Occipital lobe (tissue), 1 donor: ENCODE measurements at regions not wholly inside any gene's neighbourhood (a gene's known extent, or its start where the extent isn't known, plus 50 kb on each side); places are given as distances from the start of the nearest gene placed in this dataset.
"Not testable (repeated sequence)": the region's sequence is repeated elsewhere in the genome, so short reads cannot be mapped to it uniquely, and the experiment has no call there.

Experiments
- DNase-seq: peaks from one replicate; lab custom pipeline; 2025; lab: John Stamatoyannopoulos, UW

DNA sequence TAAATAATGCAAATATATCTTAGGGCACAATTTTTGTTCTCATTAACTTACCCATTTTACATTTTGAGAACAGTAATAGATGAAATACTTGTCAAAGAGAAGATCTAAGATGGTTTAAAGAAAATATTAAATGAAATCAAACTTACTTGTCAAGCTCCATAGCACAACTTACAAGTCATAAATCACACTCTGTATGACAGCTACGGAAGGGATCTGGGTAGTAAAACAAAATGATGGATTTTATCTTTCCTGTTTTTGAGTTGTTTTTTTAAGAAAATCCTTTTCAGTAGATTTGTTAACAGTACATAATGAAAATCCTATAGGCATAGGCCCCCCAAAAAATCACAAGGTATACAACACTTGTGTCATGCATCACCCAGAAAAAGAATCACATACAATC is 84.4 kb upstream of the ANTXRL start:
- not testable (repeated sequence) for DNase-seq

DNA sequence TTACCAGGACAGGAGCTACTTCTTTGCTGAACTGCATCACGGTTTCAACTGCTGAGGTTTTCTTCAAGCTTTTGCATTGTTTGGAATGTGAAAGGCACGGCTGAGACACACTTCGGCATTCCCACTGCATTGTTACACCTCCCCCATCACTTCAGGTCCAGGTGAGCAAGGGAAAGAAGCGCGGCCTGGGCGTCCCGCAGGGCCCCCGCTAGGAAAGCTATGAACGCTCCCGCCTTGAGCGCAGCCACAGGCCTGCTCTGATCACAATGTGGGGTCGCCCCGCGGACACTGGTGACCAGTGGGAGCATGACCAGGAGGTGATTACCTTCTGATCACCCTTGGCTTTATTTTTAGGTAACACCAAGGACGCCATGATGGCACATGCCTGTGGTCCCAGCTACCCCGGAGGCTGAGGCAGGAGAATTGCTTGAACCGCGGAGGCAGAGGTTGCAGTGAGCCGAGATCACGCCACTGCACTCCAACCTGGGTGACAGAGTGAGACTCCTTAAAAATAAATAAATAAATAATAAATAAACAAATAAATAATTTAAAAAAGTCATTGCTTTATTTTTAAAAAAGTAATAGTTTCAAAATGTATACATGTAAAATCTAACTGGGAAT is 82.2 kb upstream of the ANTXRL start:
- DNase-seq = not testable (repeated sequence)

GRCh38 chr10:46210427-46210826 is 76.4 kb upstream of the ANTXRL start:
- not testable (repeated sequence) for DNase-seq

GRCh38 chr10:46215426-46215825 is 71.4 kb upstream of the ANTXRL start:
- no peak for DNase-seq

GRCh38 chr10:46216003-46216634 is 70.7 kb upstream of the ANTXRL start:
- DNase-seq = no peak

GRCh38 chr10:46216836-46217751 is 69.7 kb upstream of the ANTXRL start:
- no peak for DNase-seq

- no peak for DNase-seq
Observed at GRCh38 chr10:46217752-46218453, 68.9 kb upstream of the ANTXRL start.

DNA sequence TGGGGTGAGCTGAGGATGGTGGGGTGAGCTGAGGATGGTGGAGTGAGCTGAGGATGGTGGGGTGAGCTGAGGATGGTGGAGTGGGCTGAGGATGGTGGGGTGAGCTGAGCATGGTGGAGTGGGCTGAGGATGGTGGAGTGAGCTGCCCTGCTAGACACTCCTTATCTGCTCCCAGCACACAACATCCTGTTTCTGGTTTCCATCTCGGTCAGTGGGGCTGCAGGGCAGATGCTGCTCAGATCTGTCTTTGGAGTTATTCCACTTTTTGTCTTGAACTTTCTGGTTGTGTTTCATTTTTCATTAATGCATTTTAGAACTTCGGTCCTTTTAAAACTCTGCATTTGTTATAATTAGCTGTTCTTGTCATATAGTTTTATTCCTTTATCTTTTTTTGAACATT is 67.9 kb upstream of the ANTXRL start:
- no peak for DNase-seq

- not testable (repeated sequence) for DNase-seq
Observed at GRCh38 chr10:46219431-46219990, 67.3 kb upstream of the ANTXRL start.

- DNase-seq = no peak
Observed at GRCh38 chr10:46220187-46220586, 66.6 kb upstream of the ANTXRL start.

- no peak for DNase-seq
Observed at GRCh38 chr10:46220872-46221538, 65.8 kb upstream of the ANTXRL start.

- no peak for DNase-seq
Observed at GRCh38 chr10:46222364-46222935, 64.3 kb upstream of the ANTXRL start.

GRCh38 chr10:46223064-46223480 is 63.7 kb upstream of the ANTXRL start:
- DNase-seq = no peak

DNA sequence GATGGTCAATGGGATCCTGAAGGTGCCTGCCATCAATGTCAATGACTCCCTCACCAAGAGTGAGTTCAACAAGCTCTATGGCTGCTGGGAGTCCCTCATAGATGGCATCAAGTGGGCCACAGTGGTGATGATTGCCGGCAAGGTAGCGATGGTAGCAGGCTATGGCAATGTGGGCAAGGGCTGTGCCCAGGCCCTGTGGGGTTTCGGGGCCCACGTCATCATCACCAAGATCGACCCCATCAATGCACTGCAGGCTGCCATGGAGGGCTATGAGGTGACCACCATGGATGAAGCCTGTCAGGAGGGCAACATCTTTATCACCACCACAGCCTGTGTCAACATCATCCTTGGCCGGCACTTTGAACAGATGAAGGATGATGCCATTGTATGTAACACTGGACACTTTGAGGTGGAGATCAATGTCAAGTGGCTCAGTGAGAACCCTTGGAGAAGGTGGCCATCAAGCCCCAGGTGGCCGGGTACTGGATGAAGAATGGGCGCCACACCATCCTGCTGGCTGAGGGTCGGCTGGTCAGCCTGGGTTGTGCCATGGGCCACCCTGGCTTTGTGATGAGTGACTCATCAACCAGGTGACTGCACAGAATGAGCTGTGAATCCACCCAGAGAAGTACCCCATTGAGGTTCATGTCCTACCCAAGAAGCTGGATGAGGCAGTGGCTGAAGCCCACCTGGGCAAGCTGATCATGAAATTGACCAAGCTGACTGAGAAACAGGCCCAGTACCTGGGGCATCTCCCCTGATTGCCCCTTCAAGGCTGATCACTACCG is 63.0 kb upstream of the ANTXRL start:
- DNase-seq = no peak

GRCh38 chr10:46224414-46224682 is 62.4 kb upstream of the ANTXRL start:
- DNase-seq = no peak

DNA sequence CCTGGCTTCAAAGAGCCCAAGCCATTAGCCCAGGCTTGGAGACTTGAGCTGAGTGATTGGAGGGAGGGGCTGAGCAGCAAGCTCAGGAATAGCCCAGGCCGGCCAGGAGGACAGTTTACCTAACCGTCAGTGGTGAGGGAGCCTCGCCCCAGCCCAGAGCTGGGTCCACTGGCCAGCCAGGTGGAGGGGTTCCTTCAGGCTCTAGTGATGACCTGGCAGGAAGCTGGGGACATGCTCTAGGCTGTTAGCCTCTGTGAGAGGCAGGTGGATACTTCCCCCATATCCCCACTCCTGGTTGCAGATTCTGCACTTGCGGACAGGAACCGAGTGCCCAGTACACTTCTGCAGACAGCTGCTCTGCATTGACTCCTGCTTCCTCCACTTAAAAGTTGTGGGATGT is 61.2 kb upstream of the ANTXRL start:
- no peak for DNase-seq

DNA sequence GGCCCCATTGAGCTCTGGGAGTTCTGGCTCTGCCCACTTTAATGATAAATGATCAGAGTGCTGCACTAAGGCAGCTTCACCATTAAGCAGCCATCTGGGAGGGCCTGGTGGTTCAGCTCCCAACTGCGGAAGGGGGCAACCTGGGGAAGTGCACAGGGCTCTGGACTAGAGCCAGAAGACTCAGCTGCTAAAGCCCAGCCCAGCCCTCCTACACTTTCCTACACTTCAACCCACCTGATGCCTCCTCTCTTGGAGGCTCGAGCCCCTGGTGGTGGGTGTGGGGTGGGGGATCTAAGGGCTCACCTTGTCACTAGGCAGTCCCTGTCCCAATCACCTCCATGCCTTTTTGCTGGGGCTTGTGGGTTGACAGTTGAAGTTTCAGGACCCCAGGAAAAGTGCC is 60.6 kb upstream of the ANTXRL start:
- DNase-seq = no peak

- DNase-seq = no peak
Observed at GRCh38 chr10:46226900-46227558, 59.8 kb upstream of the ANTXRL start.

GRCh38 chr10:46227571-46227935 is 59.2 kb upstream of the ANTXRL start:
- no peak for DNase-seq
